ENCODE measurements at regions not wholly inside any gene's neighbourhood (a gene's known extent, or its start where the extent isn't known, plus 50 kb on each side); places are given as distances from the start of the nearest gene placed in this dataset.

- no peaks in the 10 kb centered on the region for H3K27me3 ChIP-seq (ENCODE audit: insufficient read depth, poor library complexity, severe bottlenecking)
- H3K36me3 ChIP-seq (ENCODE audit: low read depth), result no peaks in the 10 kb centered on the region
- H3K27ac ChIP-seq (ENCODE audit: poor library complexity, severe bottlenecking), result no peak overlapping the region
- no peaks in the 10 kb centered on the region for H3K9me3 ChIP-seq (ENCODE audit: severe bottlenecking)
- H3K4me1 ChIP-seq (ENCODE audit: insufficient read depth, poor library complexity, severe bottlenecking), result no peaks in the 10 kb centered on the region
- TF ChIP-seq CTCF (IDR thresholded peaks at IDR 0.05; ENCODE audit: poor library complexity, severe bottlenecking), result no peak
- ATAC-seq (ENCODE audit: low read depth) (no peak), DNase-seq (ENCODE audit: low spot score) (no peak)
- H3K4me3 ChIP-seq (ENCODE audit: severe bottlenecking), result no peak overlapping the region
These were observed 50.8 kb upstream of the PRICKLE1 start for GRCh38 chr12:42640391-42640790.

- Histone ChIP-seq H3K9me3 (ENCODE audit: severe bottlenecking) (no peaks in the 10 kb centered on the region), H3K4me1 (ENCODE audit: insufficient read depth, poor library complexity, severe bottlenecking) (no peaks in the 10 kb centered on the region), H3K36me3 (ENCODE audit: low read depth) (no peaks in the 10 kb centered on the region), H3K4me3 (ENCODE audit: severe bottlenecking) (no peak overlapping the region), H3K27ac (ENCODE audit: poor library complexity, severe bottlenecking) (no peak overlapping the region), H3K27me3 (ENCODE audit: insufficient read depth, poor library complexity, severe bottlenecking) (no peaks in the 10 kb centered on the region)
- no peak for TF ChIP-seq CTCF (IDR thresholded peaks at IDR 0.05; ENCODE audit: poor library complexity, severe bottlenecking)
- DNase-seq (ENCODE audit: low spot score), result no peak
- ATAC-seq (ENCODE audit: low read depth), result no peak
These were observed 50.0 kb upstream of the PRICKLE1 start for GRCh38 chr12:42639556-42639955.
